ENCODE measurements at regions not wholly inside any gene's neighbourhood (a gene's known extent, or its start where the extent isn't known, plus 50 kb on each side); places are given as distances from the start of the nearest gene placed in this dataset.

GRCh38 chr20:40849456-40849855 lies 160.4 kb upstream of the MAFB start:
- H3K27ac ChIP-seq (ENCODE audit: low read depth in 1 of 2, low read length in 2 of 2), result no peak overlapping the region
- no peak for DNase-seq (ENCODE audit: low spot score)
- no peaks in the 10 kb centered on the region for H3K4me1 ChIP-seq (ENCODE audit: control insufficient read depth in 4 of 4, insufficient read depth in 4 of 4, low read length in 3 of 4)
- TF ChIP-seq ZBTB33 (IDR thresholded peaks at IDR 0.05), result no peak
- no peak for TF ChIP-seq RAD21 (IDR thresholded peaks at IDR 0.05)
- TF ChIP-seq ATF3 (IDR thresholded peaks at IDR 0.05), result no peak
- TF ChIP-seq JUND (IDR thresholded peaks at IDR 0.05), result no peak
- TF ChIP-seq MAX (IDR thresholded peaks at IDR 0.05), result no peak
- no peak for TF ChIP-seq HNF4A (conservative IDR thresholded peaks at IDR 0.05)
- TF ChIP-seq EGR1 (IDR thresholded peaks at IDR 0.05; ENCODE audit: low read depth in 2 of 2), result no peak
- TF ChIP-seq YY1 (IDR thresholded peaks at IDR 0.05), result no peak
- TF ChIP-seq RXRA (IDR thresholded peaks at IDR 0.05), result no peak
- TF ChIP-seq FOXA1 (IDR thresholded peaks at IDR 0.05), result no peak
- no peak for TF ChIP-seq SP1 (IDR thresholded peaks at IDR 0.05)
- no peak for TF ChIP-seq REST (IDR thresholded peaks at IDR 0.05)
- no peak for TF ChIP-seq GABPA (IDR thresholded peaks at IDR 0.05 in 1 of 2, conservative IDR thresholded peaks at IDR 0.05 in 1 of 2)
- TF ChIP-seq TAF1 (conservative IDR thresholded peaks at IDR 0.05), result no peak
- H3K4me3 ChIP-seq (ENCODE audit: low read depth in 1 of 3, low read length in 3 of 3), result no peak overlapping the region
- H3K9ac ChIP-seq (ENCODE audit: low read depth in 1 of 2, low read length in 2 of 2), result no peak overlapping the region
- H3K27me3 ChIP-seq (ENCODE audit: control insufficient read depth in 4 of 4, insufficient read depth in 4 of 4, low read length in 3 of 4), result no peaks in the 10 kb centered on the region
- H3K9me3 ChIP-seq (ENCODE audit: control insufficient read depth in 4 of 4, low read length in 3 of 4), result no peaks in the 10 kb centered on the region
- no peaks in the 10 kb centered on the region for H3K36me3 ChIP-seq (ENCODE audit: control insufficient read depth in 4 of 4, insufficient read depth in 3 of 4, low read depth in 1 of 4, low read length in 3 of 4)

GRCh38 chr20:40851051-40851450 lies 162.0 kb upstream of the MAFB start:
- H3K27ac ChIP-seq (ENCODE audit: low read depth in 1 of 2, low read length in 2 of 2), result no peak overlapping the region
- H3K36me3 ChIP-seq (ENCODE audit: control insufficient read depth in 4 of 4, insufficient read depth in 3 of 4, low read depth in 1 of 4, low read length in 3 of 4), result no peaks in the 10 kb centered on the region
- no peak for DNase-seq (ENCODE audit: low spot score)
- H3K4me3 ChIP-seq (ENCODE audit: low read depth in 1 of 3, low read length in 3 of 3), result no peak overlapping the region
- H3K9ac ChIP-seq (ENCODE audit: low read depth in 1 of 2, low read length in 2 of 2), result no peak overlapping the region
- no peaks in the 10 kb centered on the region for H3K4me1 ChIP-seq (ENCODE audit: control insufficient read depth in 4 of 4, insufficient read depth in 4 of 4, low read length in 3 of 4)
- H3K27me3 ChIP-seq (ENCODE audit: control insufficient read depth in 4 of 4, insufficient read depth in 4 of 4, low read length in 3 of 4), result no peaks in the 10 kb centered on the region
- no peaks in the 10 kb centered on the region for H3K9me3 ChIP-seq (ENCODE audit: control insufficient read depth in 4 of 4, low read length in 3 of 4)
- WGBS, result 89% methylated on average over 5 of the region's 5 CpGs
- no peak for TF ChIP-seq TAF1 (conservative IDR thresholded peaks at IDR 0.05)
- no peak for TF ChIP-seq ATF3 (IDR thresholded peaks at IDR 0.05)
- no peak for TF ChIP-seq HNF4A (conservative IDR thresholded peaks at IDR 0.05)
- no peak for TF ChIP-seq HNF4G (IDR thresholded peaks at IDR 0.05)
- no peak for TF ChIP-seq YY1 (IDR thresholded peaks at IDR 0.05)
- TF ChIP-seq FOXA2 (IDR thresholded peaks at IDR 0.05), result no peak
- TF ChIP-seq REST (IDR thresholded peaks at IDR 0.05), result no peak
- TF ChIP-seq ZBTB33 (IDR thresholded peaks at IDR 0.05), result no peak
- no peak for TF ChIP-seq JUND (IDR thresholded peaks at IDR 0.05)
- no peak for TF ChIP-seq MAX (IDR thresholded peaks at IDR 0.05)
- TF ChIP-seq GABPA (IDR thresholded peaks at IDR 0.05 in 1 of 2, conservative IDR thresholded peaks at IDR 0.05 in 1 of 2), result no peak
- TF ChIP-seq RXRA (IDR thresholded peaks at IDR 0.05), result no peak
- no peak for TF ChIP-seq FOXA1 (IDR thresholded peaks at IDR 0.05)
- no peak for TF ChIP-seq SP1 (IDR thresholded peaks at IDR 0.05)
- no peak for TF ChIP-seq RAD21 (IDR thresholded peaks at IDR 0.05)
- TF ChIP-seq EGR1 (IDR thresholded peaks at IDR 0.05; ENCODE audit: low read depth in 2 of 2), result no peak
